GM19397 (cell line): ENCODE measurements at regions not wholly inside any gene's neighbourhood (a gene's known extent, or its start where the extent isn't known, plus 50 kb on each side); places are given as distances from the start of the nearest gene placed in this dataset.

Source experiments
- ATAC-seq: cut with Tn5 transposase; IDR thresholded peaks from one replicate; pipeline ENCODE4 v1.9.1; 2021; ENCODE audit warnings: mild to moderate bottlenecking, moderate library complexity; ENCODE audit not compliant: unreplicated experiment

DNA sequence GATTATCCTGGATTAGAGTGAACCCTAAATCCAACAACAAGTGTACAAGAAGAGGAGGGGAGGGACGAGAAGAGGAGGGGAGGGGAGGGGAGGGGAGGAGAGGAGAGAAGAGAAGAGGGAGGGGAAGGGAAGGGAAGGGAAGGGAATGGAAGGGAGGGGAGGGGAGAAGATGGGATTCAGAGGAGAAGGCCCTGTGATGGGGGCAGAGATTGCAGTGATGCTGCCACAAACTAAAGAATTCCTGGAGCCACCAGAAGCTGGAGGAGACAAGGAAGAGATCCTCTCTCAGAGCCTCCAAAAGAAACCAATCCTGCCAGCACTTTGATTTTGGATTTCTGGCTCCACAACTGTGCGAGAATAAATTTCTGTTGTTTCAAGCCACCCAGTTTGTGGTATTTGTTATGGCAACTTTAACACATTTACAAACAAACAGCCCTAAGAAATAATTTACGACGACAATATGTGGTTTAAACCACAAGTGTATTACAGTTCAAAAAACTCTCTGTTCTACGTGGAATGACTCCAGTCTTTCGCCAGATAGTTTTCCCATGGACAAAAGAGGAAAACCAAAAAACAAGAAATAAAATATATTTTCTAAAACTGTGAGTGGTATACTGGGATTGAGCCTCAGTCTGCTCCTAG lies 235.4 kb downstream of the HDGFL1 start:
- ATAC-seq = no peak

DNA sequence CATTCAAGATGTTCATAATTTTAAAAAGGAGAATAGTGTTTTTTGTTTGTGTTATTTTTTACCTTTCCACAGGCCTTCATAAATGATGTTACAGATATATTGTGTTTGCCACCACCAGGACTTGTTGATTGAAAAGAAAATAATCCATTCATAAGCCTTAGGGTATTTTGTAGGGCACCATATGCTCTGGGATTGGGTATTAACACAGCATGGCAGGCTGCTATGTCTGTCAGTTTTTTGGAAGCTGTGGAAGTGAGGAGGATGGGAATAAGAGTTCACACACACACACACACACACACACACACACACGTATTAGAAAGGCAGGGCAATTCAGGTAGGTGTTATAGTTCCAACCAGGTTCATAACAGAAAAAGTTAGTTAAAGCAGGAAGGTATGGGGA lies 237.9 kb downstream of the HDGFL1 start:
- no peak for ATAC-seq

DNA sequence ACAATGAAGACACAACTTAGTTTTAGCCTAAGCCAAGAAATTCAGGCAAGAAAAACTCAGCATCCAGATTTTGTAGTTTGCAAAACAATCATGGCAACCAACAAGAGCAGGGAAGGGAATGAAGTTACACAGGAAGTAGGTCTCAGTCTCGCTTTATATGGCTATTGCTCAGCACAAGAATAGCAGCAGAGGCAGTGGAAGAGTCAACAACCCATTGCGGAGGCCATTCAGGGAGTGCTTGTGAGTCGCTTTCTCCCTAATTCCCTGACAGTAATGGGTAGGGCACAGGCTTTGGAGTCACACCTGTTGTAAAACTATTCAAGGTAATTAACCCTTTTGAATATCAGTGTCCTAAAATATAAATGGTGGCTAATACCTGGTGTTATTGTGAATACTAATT lies 238.5 kb downstream of the HDGFL1 start:
- ATAC-seq = no peak

DNA sequence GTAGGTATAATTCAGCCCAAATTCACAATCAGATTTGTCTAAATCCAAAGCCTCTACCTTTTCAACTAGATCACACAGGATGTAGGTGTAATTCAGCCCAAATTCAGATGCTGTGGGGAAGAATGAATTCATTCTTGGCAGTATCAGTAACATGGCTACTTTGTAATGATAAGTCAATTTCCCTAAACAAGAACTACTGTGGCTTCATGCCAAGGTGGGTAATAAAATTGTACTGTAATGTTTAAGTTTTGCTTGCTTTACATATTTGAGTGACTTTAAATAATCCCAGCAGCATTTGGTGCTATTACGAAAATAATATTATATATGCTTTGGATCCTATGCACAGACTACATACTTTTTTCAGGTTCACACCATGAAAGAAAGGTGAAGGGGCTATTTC lies 239.1 kb downstream of the HDGFL1 start:
- no peak for ATAC-seq

DNA sequence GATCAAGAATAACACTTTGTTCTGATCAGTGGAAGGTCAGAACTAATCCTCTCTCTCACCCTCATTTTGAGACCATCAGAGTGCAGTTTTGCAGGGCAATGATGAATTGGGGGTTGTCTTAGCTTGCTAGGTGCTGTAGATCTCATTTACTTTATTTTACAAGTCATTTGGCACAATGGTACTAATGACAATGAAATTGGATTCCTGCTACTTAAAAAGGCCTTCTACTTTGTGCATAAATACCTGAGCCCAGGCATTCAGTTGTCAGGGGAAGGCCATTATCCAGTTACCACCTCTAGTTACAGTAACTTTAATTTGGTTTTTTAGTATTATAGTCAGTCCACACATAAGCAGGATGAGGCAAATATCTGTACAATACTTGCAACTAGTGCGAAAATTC lies 240.0 kb downstream of the HDGFL1 start:
- no peak for ATAC-seq

DNA sequence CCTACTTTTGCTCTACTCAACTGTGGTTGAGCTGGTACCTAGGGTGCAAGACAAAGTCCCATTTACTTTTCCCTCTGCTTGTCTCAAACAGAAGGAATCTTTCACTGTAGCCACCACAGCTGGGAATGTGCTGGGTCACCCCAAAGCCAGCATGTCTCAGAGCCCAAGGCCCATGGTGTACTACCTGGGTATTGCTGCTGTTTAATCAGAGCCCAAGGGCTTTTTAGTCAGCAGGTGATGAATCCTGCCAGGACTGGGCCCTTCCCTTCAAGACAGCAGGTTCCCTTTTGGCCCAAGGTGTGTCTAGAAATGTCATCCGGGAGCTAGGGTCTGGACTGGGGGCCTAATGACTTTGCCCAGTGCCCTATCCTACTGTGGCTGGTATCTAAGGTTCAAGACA lies 249.8 kb downstream of the HDGFL1 start:
- ATAC-seq = no peak

DNA sequence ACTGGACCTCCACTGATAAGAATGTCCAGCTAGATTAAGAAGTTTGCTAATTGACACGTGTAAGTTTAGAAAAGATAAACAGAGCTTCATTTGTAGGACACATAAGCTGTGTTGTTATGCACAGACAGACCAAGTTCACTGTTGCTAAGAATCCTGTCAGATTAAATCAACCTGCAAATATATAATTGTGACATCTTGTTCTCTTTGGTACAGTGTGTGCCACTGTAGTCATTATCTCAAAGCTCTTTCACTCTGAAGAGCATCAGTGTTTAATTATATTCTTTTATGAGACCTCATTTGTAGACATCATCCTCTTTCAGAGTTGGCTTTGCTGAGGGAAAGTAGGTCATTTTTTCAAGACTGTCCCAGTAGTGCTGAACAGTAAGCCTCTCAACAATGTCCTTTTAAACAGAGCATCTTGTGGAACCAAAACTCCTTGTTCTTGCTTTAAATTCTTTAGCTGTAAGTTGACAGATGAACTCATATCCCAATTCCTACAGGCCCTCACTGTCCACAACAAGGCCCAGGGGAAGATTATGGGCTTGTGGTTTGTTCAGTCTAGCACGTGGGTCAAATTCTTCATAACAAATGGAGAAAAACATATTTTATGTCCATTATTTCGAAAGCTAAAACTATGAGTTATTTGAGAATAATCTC lies 252.4 kb downstream of the HDGFL1 start:
- ATAC-seq = no peak

DNA sequence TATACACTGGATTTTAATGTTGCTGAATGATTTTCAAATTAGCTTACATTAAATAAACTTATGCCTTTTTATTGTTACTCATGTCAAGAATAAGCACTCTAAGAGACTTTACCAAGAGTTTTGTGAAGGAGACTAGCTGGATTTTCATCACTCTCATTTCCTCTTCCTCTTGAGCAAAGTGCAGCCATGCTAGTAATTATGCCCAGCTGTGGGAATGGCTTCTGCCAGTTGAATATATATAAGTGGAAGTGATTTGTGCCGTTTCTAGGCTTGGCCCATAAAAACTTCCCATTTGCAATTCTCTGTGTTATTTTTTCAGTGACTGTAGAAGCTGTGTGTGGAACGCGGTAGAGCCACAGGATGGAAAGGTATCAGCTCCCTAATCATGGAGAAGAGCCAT lies 255.8 kb downstream of the HDGFL1 start:
- no peak for ATAC-seq

DNA sequence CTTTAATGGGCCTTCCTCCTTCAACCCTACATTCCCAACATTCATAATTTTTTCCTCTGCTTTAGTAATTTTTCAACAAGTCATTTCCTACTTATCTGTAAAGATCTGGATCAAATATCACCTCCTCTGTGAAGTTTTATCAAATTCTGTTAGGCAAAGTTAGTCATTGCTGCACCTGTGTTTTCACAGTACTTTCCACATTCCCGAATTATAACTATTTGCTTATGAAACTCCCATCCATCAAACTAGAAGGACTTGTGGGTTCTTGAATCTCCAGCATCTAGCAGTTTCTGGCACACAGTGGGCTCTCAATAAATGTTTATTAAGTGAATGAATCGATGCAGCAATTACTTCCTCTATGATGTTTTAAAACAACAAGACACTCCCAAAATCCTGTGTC lies 257.6 kb downstream of the HDGFL1 start:
- no peak for ATAC-seq

DNA sequence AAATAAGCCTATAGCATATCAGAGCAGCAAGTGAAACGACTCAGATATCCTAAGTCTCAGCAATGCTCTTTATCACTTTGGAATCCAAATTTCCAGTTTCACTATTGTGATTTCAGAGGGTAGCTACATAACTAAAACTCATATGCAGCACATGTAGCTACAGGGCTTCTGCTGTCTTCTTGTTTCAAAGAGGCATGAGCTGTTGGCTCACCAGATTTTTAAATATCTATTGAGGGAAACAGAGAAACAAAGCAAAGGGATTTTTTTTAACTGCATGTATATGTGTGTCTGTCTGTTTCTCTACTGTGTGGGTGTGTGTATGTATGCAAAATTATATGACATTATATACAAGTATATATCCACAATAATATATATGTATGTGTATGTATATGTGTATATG lies 258.4 kb downstream of the HDGFL1 start:
- ATAC-seq = no peak

DNA sequence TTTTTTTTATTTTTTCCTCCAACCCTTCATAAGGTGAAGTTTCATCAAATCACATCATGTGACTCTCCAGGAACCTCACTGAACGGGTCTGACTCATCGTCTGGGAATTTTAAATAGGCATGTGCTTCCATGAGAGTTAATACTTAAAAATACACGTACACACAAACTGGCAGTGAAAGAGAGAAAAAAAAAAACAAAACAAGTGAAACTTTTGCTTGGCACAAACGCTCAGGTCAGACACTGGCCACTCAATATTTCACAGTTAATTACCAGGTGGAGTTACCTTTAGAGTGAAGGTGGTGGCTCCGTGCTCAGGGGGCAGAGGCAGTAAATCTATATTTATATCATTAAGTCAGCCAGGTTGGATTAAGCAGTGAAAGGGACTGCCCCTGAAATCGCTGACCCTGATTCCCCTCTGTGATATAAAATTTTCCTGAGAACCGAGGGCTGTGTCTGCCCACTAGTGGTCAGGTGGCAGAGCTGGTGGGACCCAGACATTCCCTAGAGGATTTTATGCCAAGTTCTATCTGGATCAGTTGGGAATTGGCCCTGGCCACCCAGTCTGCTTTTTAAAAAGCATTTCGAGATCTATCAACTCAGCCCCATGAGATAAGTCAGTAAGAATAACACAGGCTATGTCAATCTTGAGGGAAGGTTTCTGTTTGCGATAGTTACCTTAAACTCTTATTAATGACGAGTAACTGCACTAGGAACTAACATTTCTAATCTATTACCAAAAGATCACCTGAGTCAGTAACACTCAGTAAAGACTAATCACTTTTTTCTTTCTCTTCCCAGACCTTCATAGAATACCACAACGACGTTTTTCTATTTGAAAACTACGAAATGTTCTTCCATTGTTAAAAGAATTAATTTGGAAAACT lies 259.1 kb downstream of the HDGFL1 start:
- ATAC-seq = no peak

DNA sequence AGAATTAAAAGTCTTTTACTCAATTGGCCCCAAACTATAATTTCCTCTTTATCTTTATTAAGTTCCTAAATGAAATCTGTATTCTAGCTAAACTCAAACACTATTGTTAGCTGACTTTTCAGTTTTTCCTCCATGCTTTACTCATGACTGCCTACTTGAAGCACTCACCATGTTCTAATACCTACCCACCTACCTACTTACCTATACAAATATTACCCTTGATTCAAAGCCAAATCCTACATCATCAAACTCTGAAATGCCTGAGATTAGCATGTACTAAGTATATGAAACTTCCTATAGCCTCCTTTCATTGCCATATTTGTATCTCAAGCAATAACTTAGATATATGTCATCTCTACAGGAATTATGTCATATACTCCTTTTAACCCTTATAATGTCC lies 259.7 kb downstream of the HDGFL1 start:
- no peak for ATAC-seq

DNA sequence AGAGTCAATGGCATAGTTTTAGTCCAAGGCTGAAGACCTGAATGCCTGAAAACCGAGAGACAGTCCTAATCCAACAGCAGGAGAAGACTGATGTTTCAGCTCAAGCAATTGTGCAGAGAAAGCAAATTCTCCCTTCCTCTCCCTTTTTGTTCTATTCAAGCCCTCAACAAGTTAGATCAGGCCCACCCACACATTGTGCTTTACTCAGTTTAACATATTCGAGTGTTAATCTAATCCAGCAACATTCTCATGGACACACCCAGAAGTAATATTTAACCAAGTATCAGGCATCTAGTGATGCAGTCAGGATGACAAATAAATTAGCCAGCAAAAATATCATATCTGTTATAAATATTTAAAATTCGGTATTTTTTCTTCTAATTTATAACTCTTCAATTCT lies 261.1 kb downstream of the HDGFL1 start:
- ATAC-seq = no peak

DNA sequence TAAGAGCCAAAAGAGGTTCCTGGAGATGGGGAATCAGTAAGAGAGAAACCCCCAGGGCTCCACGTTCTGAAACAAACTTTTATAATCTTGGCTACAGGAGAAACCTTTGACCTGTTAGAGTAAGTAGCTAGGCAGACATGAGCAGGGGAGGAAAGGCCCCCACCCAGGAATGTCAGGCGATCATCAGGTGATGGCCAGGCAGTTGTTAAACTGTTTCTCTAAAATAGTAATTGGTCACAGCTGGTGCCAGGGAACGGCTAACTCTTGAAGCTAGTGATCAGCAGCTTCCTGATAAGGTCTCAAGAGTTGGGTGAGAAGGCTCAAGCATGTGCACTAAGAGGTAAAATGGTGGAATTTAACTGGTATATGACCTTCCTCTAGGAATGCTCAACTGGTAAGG lies 263.8 kb downstream of the HDGFL1 start:
- ATAC-seq = no peak

DNA sequence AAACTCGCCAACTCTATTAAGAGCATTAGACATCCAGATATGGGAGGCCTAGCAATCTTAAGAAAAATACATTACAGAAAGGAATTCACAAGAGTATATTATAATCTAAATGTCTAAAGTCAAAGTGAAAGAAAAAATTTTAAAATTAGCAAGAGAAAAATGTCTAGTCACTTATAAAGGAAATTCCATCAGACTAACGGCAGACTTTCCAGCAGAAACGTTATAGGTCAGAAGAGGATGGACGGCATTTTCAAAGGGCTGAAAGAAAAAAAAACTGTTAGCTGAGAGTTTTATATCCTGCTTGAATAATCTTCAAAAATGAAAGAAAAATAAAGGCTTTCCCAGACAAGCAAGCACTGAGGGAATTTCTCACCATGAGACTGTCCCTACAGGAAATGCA lies 269.0 kb downstream of the HDGFL1 start:
- no peak for ATAC-seq

DNA sequence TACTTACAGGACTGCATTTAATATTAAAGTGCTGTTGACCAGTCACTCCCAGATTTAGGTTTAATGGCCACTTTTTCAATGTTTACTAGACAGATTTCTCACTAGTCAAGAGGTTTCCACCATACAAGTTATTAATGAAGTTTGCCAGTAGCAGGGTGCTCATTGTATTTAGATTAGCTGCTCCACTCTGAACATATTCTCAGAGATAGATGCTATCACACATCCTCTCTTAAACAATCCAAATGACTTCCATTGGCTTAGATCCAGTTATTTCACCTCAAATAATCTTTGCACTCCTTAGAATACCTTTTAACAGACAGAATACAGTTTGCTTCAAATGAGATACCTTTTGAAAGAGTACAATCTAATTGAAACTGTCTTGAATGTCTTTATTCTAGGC lies 276.1 kb downstream of the HDGFL1 start:
- ATAC-seq = no peak

DNA sequence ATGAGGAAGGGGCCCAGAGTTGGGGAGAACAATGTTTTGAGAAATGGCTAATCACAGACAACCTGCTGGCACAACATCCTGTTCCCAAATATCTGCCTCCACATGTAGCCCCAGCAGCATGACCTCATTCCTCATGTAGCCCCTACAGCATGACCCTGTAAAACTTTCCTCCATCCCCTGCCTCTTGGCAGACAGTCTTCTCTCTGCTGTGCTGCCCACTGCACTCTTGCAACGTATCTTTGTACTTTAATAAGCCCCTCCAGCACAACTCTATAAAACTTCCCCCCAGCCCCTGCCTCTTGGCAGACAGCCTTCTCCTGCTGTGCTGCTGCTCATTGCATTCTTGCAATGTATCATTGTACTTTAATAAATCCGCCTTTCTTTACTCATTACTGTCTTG lies 278.8 kb downstream of the HDGFL1 start:
- no peak for ATAC-seq

DNA sequence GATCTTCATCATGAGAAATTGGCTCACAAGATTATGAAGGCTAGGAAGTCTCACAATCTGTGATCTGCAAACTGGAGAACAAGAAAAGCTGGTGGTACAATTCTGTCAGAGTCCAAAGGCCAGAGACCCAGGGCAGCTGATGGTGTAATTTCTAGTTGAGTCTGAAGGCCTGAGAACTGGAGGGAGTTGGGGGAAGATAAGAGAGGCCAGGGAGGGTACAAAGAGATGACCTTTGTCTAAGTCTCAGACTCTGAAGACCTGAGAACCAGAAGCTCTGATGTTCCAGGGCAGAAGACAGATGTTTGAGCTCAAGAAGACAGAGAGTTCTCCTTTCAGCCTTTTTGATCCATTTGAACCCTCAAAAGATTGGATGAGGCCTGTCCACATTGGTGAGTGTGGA lies 280.6 kb downstream of the HDGFL1 start:
- ATAC-seq = no peak

DNA sequence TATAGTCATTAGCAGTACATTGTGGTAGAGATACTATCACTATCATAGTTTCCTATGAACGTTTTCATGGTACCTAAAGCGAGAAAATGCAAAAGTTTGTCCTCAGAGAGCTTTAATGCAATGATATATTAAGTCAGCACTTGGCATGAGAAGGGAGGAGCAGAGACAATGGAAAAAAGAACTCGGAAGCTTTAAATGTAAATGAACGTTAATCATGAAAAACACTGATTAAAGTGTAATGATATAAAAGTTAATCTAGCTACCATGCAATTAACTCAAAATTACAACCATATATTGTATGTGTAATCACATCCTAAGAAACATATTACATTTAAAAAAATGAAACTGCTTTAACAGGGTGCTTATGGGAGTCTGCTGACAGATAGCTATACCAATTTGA lies 282.7 kb downstream of the HDGFL1 start:
- no peak for ATAC-seq

DNA sequence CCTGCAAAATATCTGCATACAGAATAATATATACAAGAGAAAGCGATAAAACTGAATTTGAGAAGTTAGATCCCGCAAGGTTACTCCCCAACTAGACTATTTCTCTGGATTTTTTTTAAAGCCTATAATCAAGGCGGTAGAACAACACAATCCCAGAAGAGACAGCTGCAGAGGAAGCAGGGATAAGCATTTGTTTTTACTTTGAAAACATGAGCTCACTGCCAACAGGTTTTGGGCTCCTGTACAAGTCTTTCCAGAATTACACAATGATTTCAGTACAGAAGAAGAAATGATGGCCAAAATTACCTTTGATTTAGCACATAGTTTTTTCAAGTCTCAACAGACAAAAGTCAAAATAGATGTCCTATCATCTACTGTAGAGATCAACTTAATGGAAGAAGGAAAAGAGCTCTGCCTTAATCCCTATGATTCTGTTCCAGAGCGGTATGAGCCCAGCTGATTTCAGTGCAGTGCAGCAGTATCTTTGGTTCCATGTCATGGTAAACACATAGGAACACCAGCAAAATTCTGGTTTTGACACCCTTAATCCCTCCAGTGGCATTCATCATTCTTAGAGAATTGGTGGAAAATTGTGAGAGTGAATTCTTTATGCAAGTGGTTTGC lies 304.3 kb downstream of the HDGFL1 start:
- no peak for ATAC-seq

DNA sequence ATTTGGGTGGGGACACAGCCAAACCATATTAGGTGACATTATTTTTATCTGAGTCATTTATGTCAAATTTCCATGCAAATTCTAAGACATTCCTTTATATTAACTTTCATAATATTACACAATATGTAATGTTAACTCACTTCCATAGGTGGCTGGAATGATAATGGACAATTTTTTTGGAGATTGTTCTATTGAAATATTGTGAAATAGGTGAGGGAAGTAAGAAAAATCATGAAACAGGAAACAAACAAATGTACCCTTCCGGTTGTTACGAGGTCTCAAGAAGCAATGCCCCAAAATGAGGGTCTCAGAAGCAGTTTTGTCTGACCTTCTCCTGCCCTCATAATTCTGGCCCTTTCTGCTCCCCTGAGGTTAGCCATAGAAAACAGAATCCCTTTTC lies 306.5 kb downstream of the HDGFL1 start:
- no peak for ATAC-seq

DNA sequence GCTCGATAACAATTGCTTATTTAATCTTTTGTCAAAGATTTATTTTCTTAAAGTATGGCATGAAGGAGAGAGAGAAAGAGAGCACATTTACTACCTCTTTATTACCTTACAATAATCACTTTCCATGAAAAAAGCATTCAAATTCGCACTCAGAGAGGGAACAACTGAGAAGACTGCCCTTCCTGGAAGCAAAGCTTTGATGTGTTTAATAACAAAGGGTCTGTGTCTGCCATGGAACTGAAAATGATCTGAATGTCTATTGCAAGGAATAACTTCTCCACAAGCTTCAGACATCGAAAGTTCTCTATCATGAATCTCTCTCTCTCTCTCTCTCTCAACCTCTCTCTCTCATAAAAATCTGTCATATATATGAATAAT lies 308.9 kb downstream of the HDGFL1 start:
- ATAC-seq = no peak
